ENCODE measurements at regions not wholly inside any gene's neighbourhood (a gene's known extent, or its start where the extent isn't known, plus 50 kb on each side); places are given as distances from the start of the nearest gene placed in this dataset.

DNA sequence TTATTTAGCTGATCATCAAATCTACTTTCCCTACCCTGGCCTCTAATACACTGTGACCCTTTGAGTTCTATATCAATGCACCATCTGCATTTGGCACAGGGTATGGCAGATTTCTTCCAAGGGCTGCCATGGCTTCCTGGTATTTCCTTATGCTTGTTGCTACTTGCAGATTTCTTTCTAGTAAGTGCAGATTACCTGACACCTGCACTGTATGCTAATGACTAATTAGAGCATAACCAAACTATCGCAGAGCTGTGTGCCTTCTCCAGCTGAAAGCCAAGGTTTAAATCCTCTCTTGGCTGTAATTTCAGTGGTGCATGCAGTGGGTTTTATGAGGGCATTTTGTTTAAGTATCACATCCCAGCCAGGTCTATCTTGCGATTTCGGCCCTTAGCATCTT is 293.7 kb downstream of the KIF4B start:
- H2AFZ ChIP-seq (ENCODE audit: low read length) = no peak overlapping the region
- no peak overlapping the region for H4K8ac ChIP-seq (ENCODE audit: low read depth, low read length)
- H2AK5ac ChIP-seq (ENCODE audit: low read depth, low read length) = no peak overlapping the region
- no peak overlapping the region for H3K4me2 ChIP-seq (ENCODE audit: insufficient read depth, low read length, poor library complexity, severe bottlenecking)
- no peak overlapping the region for H2BK120ac ChIP-seq (ENCODE audit: low read depth, low read length)
- no peak overlapping the region for H2BK5ac ChIP-seq (ENCODE audit: low read length)
- H3K36me3 ChIP-seq (replicated peaks in 1 of 2; ENCODE audit: control insufficient read depth in 2 of 2, insufficient read depth in 2 of 2, low read length in 2 of 2) = no peaks in the 10 kb centered on the region
- no peak overlapping the region for H3K14ac ChIP-seq (ENCODE audit: low read length)
- H3K9ac ChIP-seq (ENCODE audit: low read depth, low read length, poor library complexity) = no peak overlapping the region
- DNase-seq (ENCODE audit: low spot score) = no peak
- no peak overlapping the region for H3K18ac ChIP-seq (ENCODE audit: low read length)
- H3K4me1 ChIP-seq (ENCODE audit: control insufficient read depth in 2 of 2, insufficient read depth in 1 of 2, low read depth in 1 of 2, low read length in 2 of 2) = no peaks in the 10 kb centered on the region
- whole genome bisulfite sequencing, 2 donors (ENCODE audit: extremely low coverage in 2 of 2, insufficient read length in 2 of 2, insufficient replicate concordance in 1 of 2) = no CpG with 5 or more reads among the region's 3 CpGs
- no peak overlapping the region for H2BK15ac ChIP-seq (ENCODE audit: low read length)
- H3K27me3 ChIP-seq (ENCODE audit: control insufficient read depth in 3 of 3, insufficient read depth in 3 of 3, low read depth in 1 of 3, low read length in 3 of 3) = no peaks in the 10 kb centered on the region
- H3K4me3 ChIP-seq (ENCODE audit: low read length in 2 of 2) = no peak overlapping the region
- H2BK12ac ChIP-seq (ENCODE audit: low read length) = no peak overlapping the region
- H3K27ac ChIP-seq (replicated peaks; ENCODE audit: low read length) = no peak overlapping the region
- no peak overlapping the region for H4K91ac ChIP-seq (ENCODE audit: low read depth, low read length, poor library complexity)
- no peak overlapping the region for H3K23ac ChIP-seq (ENCODE audit: low read depth, low read length, poor library complexity)
- no peaks in the 10 kb centered on the region for H3K9me3 ChIP-seq (replicated peaks in 1 of 2; ENCODE audit: control insufficient read depth in 2 of 2, insufficient read depth in 1 of 2, low read depth in 1 of 2, low read length in 2 of 2)
- H3K4ac ChIP-seq (ENCODE audit: low read length) = no peak overlapping the region
- H3K79me1 ChIP-seq (ENCODE audit: low read depth, low read length) = no peaks in the 10 kb centered on the region

DNA sequence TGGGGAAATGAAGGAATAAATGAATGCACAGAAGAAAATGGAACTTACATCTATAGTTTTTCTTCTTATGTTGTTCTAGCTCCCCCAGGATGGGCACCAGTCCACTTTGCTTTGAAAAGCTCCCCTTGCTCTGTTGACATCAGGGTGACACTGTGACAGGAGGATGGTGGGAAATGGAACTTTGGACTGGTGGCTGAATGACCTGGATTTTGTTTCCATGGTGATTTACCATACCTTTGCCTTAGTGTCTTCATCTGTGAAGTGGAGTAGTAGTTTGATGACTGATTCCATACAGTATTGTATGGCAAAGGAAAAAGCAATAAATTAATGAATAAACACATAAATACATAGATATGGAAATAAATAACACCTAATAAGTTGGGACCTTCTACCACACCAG is 294.7 kb downstream of the KIF4B start:
- no peak overlapping the region for H2BK15ac ChIP-seq (ENCODE audit: low read length)
- no peak overlapping the region for H3K4ac ChIP-seq (ENCODE audit: low read length)
- no peaks in the 10 kb centered on the region for H3K79me1 ChIP-seq (ENCODE audit: low read depth, low read length)
- H3K4me3 ChIP-seq (ENCODE audit: low read length in 2 of 2) = no peak overlapping the region
- no peaks in the 10 kb centered on the region for H3K4me1 ChIP-seq (ENCODE audit: control insufficient read depth in 2 of 2, insufficient read depth in 1 of 2, low read depth in 1 of 2, low read length in 2 of 2)
- no peak overlapping the region for H3K23ac ChIP-seq (ENCODE audit: low read depth, low read length, poor library complexity)
- no peak overlapping the region for H3K14ac ChIP-seq (ENCODE audit: low read length)
- H3K27me3 ChIP-seq (ENCODE audit: control insufficient read depth in 3 of 3, insufficient read depth in 3 of 3, low read depth in 1 of 3, low read length in 3 of 3) = no peaks in the 10 kb centered on the region
- H2BK120ac ChIP-seq (ENCODE audit: low read depth, low read length) = no peak overlapping the region
- H2AK5ac ChIP-seq (ENCODE audit: low read depth, low read length) = no peak overlapping the region
- no peaks in the 10 kb centered on the region for H3K9me3 ChIP-seq (replicated peaks in 1 of 2; ENCODE audit: control insufficient read depth in 2 of 2, insufficient read depth in 1 of 2, low read depth in 1 of 2, low read length in 2 of 2)
- H3K36me3 ChIP-seq (replicated peaks in 1 of 2; ENCODE audit: control insufficient read depth in 2 of 2, insufficient read depth in 2 of 2, low read length in 2 of 2) = no peaks in the 10 kb centered on the region
- DNase-seq (ENCODE audit: low spot score) = no peak
- H3K18ac ChIP-seq (ENCODE audit: low read length) = no peak overlapping the region
- H4K91ac ChIP-seq (ENCODE audit: low read depth, low read length, poor library complexity) = no peak overlapping the region
- no peak overlapping the region for H4K8ac ChIP-seq (ENCODE audit: low read depth, low read length)
- H3K9ac ChIP-seq (ENCODE audit: low read depth, low read length, poor library complexity) = no peak overlapping the region
- no peak overlapping the region for H2BK5ac ChIP-seq (ENCODE audit: low read length)
- no peak overlapping the region for H2AFZ ChIP-seq (ENCODE audit: low read length)
- H3K4me2 ChIP-seq (ENCODE audit: insufficient read depth, low read length, poor library complexity, severe bottlenecking) = no peak overlapping the region
- H2BK12ac ChIP-seq (ENCODE audit: low read length) = no peak overlapping the region
- no peak overlapping the region for H3K27ac ChIP-seq (replicated peaks; ENCODE audit: low read length)

DNA sequence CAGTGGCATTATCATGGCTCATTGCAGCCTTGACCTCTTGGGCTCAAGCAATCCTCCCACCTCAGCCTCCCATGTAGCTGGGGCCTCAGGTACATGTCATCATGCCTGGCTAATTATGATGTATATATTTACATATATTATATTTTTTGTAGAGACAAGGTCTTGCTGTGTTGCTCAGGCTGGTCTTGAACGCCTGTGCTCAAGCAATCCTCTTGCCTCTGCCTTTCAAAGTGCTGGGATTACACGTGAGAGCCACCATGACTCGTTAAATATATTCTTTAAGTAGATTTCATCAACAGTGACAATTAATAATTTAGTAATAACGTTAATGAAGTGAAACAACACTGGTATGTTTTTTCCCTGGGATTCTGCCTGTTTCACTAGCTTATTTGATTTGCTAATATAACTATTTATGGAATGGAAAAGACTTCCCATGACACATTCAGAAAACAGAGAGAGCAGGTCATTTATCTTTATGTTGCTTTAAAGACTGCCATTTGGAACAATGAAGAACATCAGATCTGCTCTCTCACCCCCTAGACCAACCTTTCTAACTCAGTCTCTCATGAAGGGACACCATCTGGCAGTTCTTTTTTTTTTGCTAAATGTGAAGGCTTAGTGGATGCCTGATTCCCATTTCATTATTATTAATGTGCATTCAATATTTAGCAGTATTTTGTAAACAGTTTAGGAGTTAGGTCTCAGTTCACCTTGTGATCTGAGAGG is 295.6 kb downstream of the KIF4B start:
- H2AK5ac ChIP-seq (ENCODE audit: low read depth, low read length) = no peak overlapping the region
- no peak overlapping the region for H2BK12ac ChIP-seq (ENCODE audit: low read length)
- H4K91ac ChIP-seq (ENCODE audit: low read depth, low read length, poor library complexity) = no peak overlapping the region
- no peak overlapping the region for H3K27ac ChIP-seq (replicated peaks; ENCODE audit: low read length)
- H3K9me3 ChIP-seq (replicated peaks in 1 of 2; ENCODE audit: control insufficient read depth in 2 of 2, insufficient read depth in 1 of 2, low read depth in 1 of 2, low read length in 2 of 2) = no peaks in the 10 kb centered on the region
- H2AFZ ChIP-seq (ENCODE audit: low read length) = no peak overlapping the region
- H2BK15ac ChIP-seq (ENCODE audit: low read length) = no peak overlapping the region
- no peak overlapping the region for H4K8ac ChIP-seq (ENCODE audit: low read depth, low read length)
- no peak overlapping the region for H3K9ac ChIP-seq (ENCODE audit: low read depth, low read length, poor library complexity)
- WGBS, 2 donors (ENCODE audit: extremely low coverage in 2 of 2, insufficient read length in 2 of 2, insufficient replicate concordance in 1 of 2) = no CpG with 5 or more reads among the region's 4 CpGs
- H3K36me3 ChIP-seq (replicated peaks in 1 of 2; ENCODE audit: control insufficient read depth in 2 of 2, insufficient read depth in 2 of 2, low read length in 2 of 2) = no peaks in the 10 kb centered on the region
- H3K4ac ChIP-seq (ENCODE audit: low read length) = no peak overlapping the region
- H3K23ac ChIP-seq (ENCODE audit: low read depth, low read length, poor library complexity) = no peak overlapping the region
- no peak overlapping the region for H3K4me3 ChIP-seq (ENCODE audit: low read length in 2 of 2)
- H2BK5ac ChIP-seq (ENCODE audit: low read length) = no peak overlapping the region
- no peak overlapping the region for H3K4me2 ChIP-seq (ENCODE audit: insufficient read depth, low read length, poor library complexity, severe bottlenecking)
- no peak for DNase-seq (ENCODE audit: low spot score)
- no peaks in the 10 kb centered on the region for H3K79me1 ChIP-seq (ENCODE audit: low read depth, low read length)
- no peaks in the 10 kb centered on the region for H3K4me1 ChIP-seq (ENCODE audit: control insufficient read depth in 2 of 2, insufficient read depth in 1 of 2, low read depth in 1 of 2, low read length in 2 of 2)
- no peaks in the 10 kb centered on the region for H3K27me3 ChIP-seq (ENCODE audit: control insufficient read depth in 3 of 3, insufficient read depth in 3 of 3, low read depth in 1 of 3, low read length in 3 of 3)
- no peak overlapping the region for H3K18ac ChIP-seq (ENCODE audit: low read length)
- no peak overlapping the region for H3K14ac ChIP-seq (ENCODE audit: low read length)
- no peak overlapping the region for H2BK120ac ChIP-seq (ENCODE audit: low read depth, low read length)

DNA sequence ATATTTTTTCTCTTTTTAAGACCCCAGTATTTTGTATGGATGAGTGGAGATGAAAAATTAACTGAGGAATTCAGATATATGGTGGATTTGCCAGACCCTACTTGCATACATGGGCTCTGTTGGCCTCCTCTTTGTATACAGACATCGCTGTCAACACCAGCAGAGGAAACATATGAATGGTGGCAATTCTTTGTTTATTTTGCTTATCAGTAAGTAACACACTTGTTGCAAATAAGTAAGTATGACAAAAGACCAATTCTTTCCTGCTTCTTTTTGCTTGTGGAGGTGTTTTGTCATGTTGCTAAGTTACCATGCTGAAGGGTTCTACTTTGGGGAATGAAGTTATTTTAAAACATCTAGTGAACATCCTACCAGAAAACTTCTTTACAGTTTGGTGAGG is 298.2 kb downstream of the KIF4B start:
- WGBS, 2 donors (ENCODE audit: extremely low coverage in 2 of 2, insufficient read length in 2 of 2, insufficient replicate concordance in 1 of 2) = no CpG with 5 or more reads among the region's 1 CpG
- H3K18ac ChIP-seq (ENCODE audit: low read length) = no peak overlapping the region
- no peak overlapping the region for H3K27ac ChIP-seq (replicated peaks; ENCODE audit: low read length)
- H2BK12ac ChIP-seq (ENCODE audit: low read length) = no peak overlapping the region
- no peak overlapping the region for H2AK5ac ChIP-seq (ENCODE audit: low read depth, low read length)
- no peaks in the 10 kb centered on the region for H3K27me3 ChIP-seq (ENCODE audit: control insufficient read depth in 3 of 3, insufficient read depth in 3 of 3, low read depth in 1 of 3, low read length in 3 of 3)
- H3K9ac ChIP-seq (ENCODE audit: low read depth, low read length, poor library complexity) = no peak overlapping the region
- no peak overlapping the region for H3K4me2 ChIP-seq (ENCODE audit: insufficient read depth, low read length, poor library complexity, severe bottlenecking)
- H4K91ac ChIP-seq (ENCODE audit: low read depth, low read length, poor library complexity) = no peak overlapping the region
- H3K4me1 ChIP-seq (ENCODE audit: control insufficient read depth in 2 of 2, insufficient read depth in 1 of 2, low read depth in 1 of 2, low read length in 2 of 2) = peaks cover 2 to 3% of the 10 kb centered on the region in 2 donors
- H3K4ac ChIP-seq (ENCODE audit: low read length) = no peak overlapping the region
- H3K23ac ChIP-seq (ENCODE audit: low read depth, low read length, poor library complexity) = no peak overlapping the region
- no peaks in the 10 kb centered on the region for H3K36me3 ChIP-seq (replicated peaks in 1 of 2; ENCODE audit: control insufficient read depth in 2 of 2, insufficient read depth in 2 of 2, low read length in 2 of 2)
- H2BK120ac ChIP-seq (ENCODE audit: low read depth, low read length) = no peak overlapping the region
- no peak overlapping the region for H4K8ac ChIP-seq (ENCODE audit: low read depth, low read length)
- H2BK15ac ChIP-seq (ENCODE audit: low read length) = no peak overlapping the region
- H2AFZ ChIP-seq (ENCODE audit: low read length) = no peak overlapping the region
- no peaks in the 10 kb centered on the region for H3K79me1 ChIP-seq (ENCODE audit: low read depth, low read length)
- H3K4me3 ChIP-seq (ENCODE audit: low read length in 2 of 2) = no peak overlapping the region
- H3K14ac ChIP-seq (ENCODE audit: low read length) = no peak overlapping the region
- DNase-seq (ENCODE audit: low spot score) = no peak
- no peak overlapping the region for H2BK5ac ChIP-seq (ENCODE audit: low read length)
- no peaks in the 10 kb centered on the region for H3K9me3 ChIP-seq (replicated peaks in 1 of 2; ENCODE audit: control insufficient read depth in 2 of 2, insufficient read depth in 1 of 2, low read depth in 1 of 2, low read length in 2 of 2)
